OCI-LY3 (cell line): ENCODE measurements at regions not wholly inside any gene's neighbourhood (a gene's known extent, or its start where the extent isn't known, plus 50 kb on each side); places are given as distances from the start of the nearest gene placed in this dataset.

Experiments used
- H2AFZ ChIP-seq: fragments of 200-600, 300-600 bp; shearing (Covaris generic); 2 replicates; pipeline ENCODE4 v1.6.0; 2014; ENCODE audit warnings: antibody characterized with exemption, low read depth, low read length
- H3K27ac ChIP-seq: fragments of 200-600, 300-600 bp; sonication (generic); 2 replicates; pipeline ENCODE4 v1.5.1; 2014; ENCODE audit warnings: mild to moderate bottlenecking, low read length, moderate library complexity, mixed read lengths
- H3K27me3 ChIP-seq: fragments of 200-600, 300-600 bp; sonication (generic); 2 replicates; pipeline ENCODE4 v1.6.1; 2014; ENCODE audit warnings: low read depth, low read length, mixed read lengths
- H3K36me3 ChIP-seq: fragments of 200-600, 300-600 bp; sonication (generic); replicated peaks from 2 replicates; pipeline ENCODE3; 2014; ENCODE audit warnings: low read depth, low read length, mixed read lengths
- H3K4me1 ChIP-seq: fragments of 300-600, 200-600 bp; sonication (generic); 2 replicates; pipeline ENCODE4 v1.6.1; 2014; ENCODE audit warnings: low read length, mixed read lengths
- H3K4me2 ChIP-seq: fragments of 200-600, 300-600 bp; sonication (generic); 2 replicates; pipeline ENCODE4 v1.6.1; 2014; ENCODE audit warnings: low read length, mixed read lengths
- H3K4me3 ChIP-seq: fragments of 300-600, 200-600 bp; sonication (generic); 2 replicates; pipeline ENCODE4 v1.5.1; 2014; ENCODE audit warnings: antibody characterized with exemption, mild to moderate bottlenecking, low read length, moderate library complexity
- H3K79me2 ChIP-seq: fragments of 300-600, 200-600 bp; shearing (Covaris generic); 2 replicates; pipeline ENCODE4 v1.6.1; 2014; ENCODE audit warnings: mild to moderate bottlenecking, low read length, mixed read lengths
- H3K9ac ChIP-seq: fragments of 300-600, 200-600 bp; shearing (Covaris generic); 2 replicates; pipeline ENCODE4 v1.6.0; 2014; ENCODE audit warnings: mild to moderate bottlenecking, low read length, moderate library complexity
- H3K9me3 ChIP-seq: fragments of 200-600, 300-600 bp; shearing (Covaris generic); 2 replicates; pipeline ENCODE4 v1.6.1; 2014; ENCODE audit warnings: low read length, mixed read lengths; ENCODE audit not compliant: insufficient read depth
- H4K20me1 ChIP-seq: fragments of 200-600, 300-600 bp; sonication (generic); 2 replicates; pipeline ENCODE4 v1.6.1; 2016; ENCODE audit warnings: low read length, mixed read lengths; ENCODE audit not compliant: insufficient read depth
- CTCF ChIP-seq: fragments of 200-600, 300-600 bp; sonication (generic); IDR thresholded peaks from 2 replicates; pipeline ENCODE4 v1.5.1; 2014; ENCODE audit warnings: antibody characterized with exemption, low read length, low read depth
- EZH2phosphoT487 ChIP-seq: fragments of 200-600 bp; shearing (Covaris generic); IDR thresholded peaks from 2 replicates; pipeline ENCODE4 v1.6.1; 2018; ENCODE audit warnings: antibody characterized with exemption, mixed run types, low read depth

- peaks cover 18% of the 10 kb centered on the region for H3K4me1 ChIP-seq
- peak overlapping the region; percentile 60 for H3K4me2 ChIP-seq
- H4K20me1 ChIP-seq: no peaks in the 10 kb centered on the region
- no peaks in the 10 kb centered on the region for H3K36me3 ChIP-seq
- H3K9ac ChIP-seq: no peak overlapping the region
- peaks cover 11% of the 10 kb centered on the region; the same call in 1 of the 2 replicates for H3K9me3 ChIP-seq
- H3K27me3 ChIP-seq: peaks cover 27% of the 10 kb centered on the region
- peak overlapping the region; percentile 42; the same call in 1 of the 2 replicates for H3K4me3 ChIP-seq
- TF ChIP-seq CTCF (no peak), EZH2phosphoT487 (no peak)
- no peak overlapping the region for H2AFZ ChIP-seq
- peak overlapping the region; percentile 51 for H3K27ac ChIP-seq
- H3K79me2 ChIP-seq: no peaks in the 10 kb centered on the region
Measured at GRCh38 chr2:234308813-234309195, 188.1 kb downstream of the ARL4C start.

GRCh38 chr2:234308073-234308812, 188.6 kb downstream of the ARL4C start:
- Histone ChIP-seq H3K4me3 (no peak overlapping the region), H3K27me3 (peaks cover 27% of the 10 kb centered on the region), H3K4me2 (peak overlapping the region; percentile 60), H4K20me1 (no peaks in the 10 kb centered on the region), H3K9ac (no peak overlapping the region), H3K27ac (peak overlapping the region; percentile 50), H3K9me3 (peaks cover 11% of the 10 kb centered on the region; the same call in 1 of the 2 replicates), H3K36me3 (no peaks in the 10 kb centered on the region), H3K4me1 (peaks cover 18% of the 10 kb centered on the region), H2AFZ (no peak overlapping the region), H3K79me2 (no peaks in the 10 kb centered on the region)
- no peak for TF ChIP-seq EZH2phosphoT487
- TF ChIP-seq CTCF: no peak

- H4K20me1 ChIP-seq: no peaks in the 10 kb centered on the region
- H3K4me2 ChIP-seq: no peak overlapping the region
- no peak for TF ChIP-seq EZH2phosphoT487
- no peak for TF ChIP-seq CTCF
- no peaks in the 10 kb centered on the region for H3K79me2 ChIP-seq
- no peak overlapping the region for H3K4me3 ChIP-seq
- peaks cover 30% of the 10 kb centered on the region for H3K27me3 ChIP-seq
- H3K9ac ChIP-seq: no peak overlapping the region
- H3K36me3 ChIP-seq: no peaks in the 10 kb centered on the region
- peaks cover 18% of the 10 kb centered on the region for H3K4me1 ChIP-seq
- no peak overlapping the region for H2AFZ ChIP-seq
- peaks cover 11% of the 10 kb centered on the region; the same call in 1 of the 2 replicates for H3K9me3 ChIP-seq
- no peak overlapping the region for H3K27ac ChIP-seq
Measured at GRCh38 chr2:234307322-234307961, 189.4 kb downstream of the ARL4C start.

- no peak overlapping the region for H3K27ac ChIP-seq
- no peaks in the 10 kb centered on the region for H3K79me2 ChIP-seq
- no peak for TF ChIP-seq EZH2phosphoT487
- TF ChIP-seq CTCF: no peak
- no peak overlapping the region for H2AFZ ChIP-seq
- no peaks in the 10 kb centered on the region for H4K20me1 ChIP-seq
- peaks cover 18% of the 10 kb centered on the region for H3K4me1 ChIP-seq
- H3K27me3 ChIP-seq: peaks cover 30% of the 10 kb centered on the region
- H3K9ac ChIP-seq: no peak overlapping the region
- H3K36me3 ChIP-seq: no peaks in the 10 kb centered on the region
- H3K9me3 ChIP-seq: peaks cover 11% of the 10 kb centered on the region; the same call in 1 of the 2 replicates
- no peak overlapping the region for H3K4me2 ChIP-seq
- no peak overlapping the region for H3K4me3 ChIP-seq
Measured at GRCh38 chr2:234306426-234307173, 190.3 kb downstream of the ARL4C start.
